ENCODE measurements at regions not wholly inside any gene's neighbourhood (a gene's known extent, or its start where the extent isn't known, plus 50 kb on each side); places are given as distances from the start of the nearest gene placed in this dataset.

DNA sequence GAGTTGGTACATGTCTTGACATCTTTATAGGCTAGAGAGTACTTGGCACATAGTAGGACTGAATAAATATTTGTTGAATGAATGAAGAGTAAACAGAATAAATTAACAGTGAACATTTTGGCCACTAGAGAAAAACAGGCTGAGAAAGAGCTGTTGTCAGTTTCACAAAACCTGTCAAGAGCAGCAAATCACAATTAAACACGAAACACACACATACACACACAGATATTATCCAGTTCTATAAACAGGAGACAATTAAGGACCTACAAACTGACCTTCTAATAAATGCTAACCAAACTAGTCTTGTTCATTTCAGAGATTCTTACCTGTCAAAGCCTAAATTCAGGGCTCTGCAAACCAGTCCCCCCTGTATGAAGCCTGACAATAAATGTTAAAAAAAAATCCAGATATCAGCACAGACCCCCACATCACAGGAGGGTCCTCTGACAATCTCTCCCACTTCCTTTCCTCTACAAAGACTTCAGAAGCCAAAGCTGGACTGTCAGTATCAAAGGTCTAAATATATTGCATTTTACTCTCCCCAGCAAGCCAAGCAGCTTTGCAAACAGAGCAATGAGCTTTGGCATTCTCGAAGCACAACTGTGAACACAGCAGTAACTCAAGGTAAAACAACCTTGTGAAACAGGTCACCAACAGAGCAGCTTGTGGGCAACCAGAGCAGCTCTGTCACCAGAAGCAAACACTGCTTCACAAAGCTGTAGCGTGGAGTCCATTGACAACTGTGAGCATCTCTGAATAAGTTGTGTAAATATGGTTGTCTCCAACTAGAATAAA lies 229.9 kb downstream of the TBXT start:
- Histone ChIP-seq H3K27me3 (ENCODE audit: insufficient read depth, poor library complexity, severe bottlenecking) (no peaks in the 10 kb centered on the region), H3K4me3 (replicated peaks; ENCODE audit: insufficient read depth, low read length) (no peak overlapping the region), H3K27ac (replicated peaks) (no peak overlapping the region)
- no peak for DNase-seq (ENCODE audit: low read depth in 1 of 2, low spot score in 1 of 2)
- TF ChIP-seq POLR2AphosphoS5 (IDR thresholded peaks at IDR 0.05; ENCODE audit: low read depth) (no peak), GABPA (IDR thresholded peaks at IDR 0.05; ENCODE audit: low read depth) (no peak), SPI1 (IDR thresholded peaks at IDR 0.05; ENCODE audit: borderline replicate concordance, low read depth) (no peak)
- TF ChIP-seq, protein P1, sequence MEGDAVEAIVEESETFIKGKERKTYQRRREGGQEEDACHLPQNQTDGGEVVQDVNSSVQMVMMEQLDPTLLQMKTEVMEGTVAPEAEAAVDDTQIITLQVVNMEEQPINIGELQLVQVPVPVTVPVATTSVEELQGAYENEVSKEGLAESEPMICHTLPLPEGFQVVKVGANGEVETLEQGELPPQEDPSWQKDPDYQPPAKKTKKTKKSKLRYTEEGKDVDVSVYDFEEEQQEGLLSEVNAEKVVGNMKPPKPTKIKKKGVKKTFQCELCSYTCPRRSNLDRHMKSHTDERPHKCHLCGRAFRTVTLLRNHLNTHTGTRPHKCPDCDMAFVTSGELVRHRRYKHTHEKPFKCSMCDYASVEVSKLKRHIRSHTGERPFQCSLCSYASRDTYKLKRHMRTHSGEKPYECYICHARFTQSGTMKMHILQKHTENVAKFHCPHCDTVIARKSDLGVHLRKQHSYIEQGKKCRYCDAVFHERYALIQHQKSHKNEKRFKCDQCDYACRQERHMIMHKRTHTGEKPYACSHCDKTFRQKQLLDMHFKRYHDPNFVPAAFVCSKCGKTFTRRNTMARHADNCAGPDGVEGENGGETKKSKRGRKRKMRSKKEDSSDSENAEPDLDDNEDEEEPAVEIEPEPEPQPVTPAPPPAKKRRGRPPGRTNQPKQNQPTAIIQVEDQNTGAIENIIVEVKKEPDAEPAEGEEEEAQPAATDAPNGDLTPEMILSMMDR (IDR thresholded peaks at IDR 0.05; ENCODE audit: insufficient read depth, low read length) = no peak
- TF ChIP-seq, protein P2, sequence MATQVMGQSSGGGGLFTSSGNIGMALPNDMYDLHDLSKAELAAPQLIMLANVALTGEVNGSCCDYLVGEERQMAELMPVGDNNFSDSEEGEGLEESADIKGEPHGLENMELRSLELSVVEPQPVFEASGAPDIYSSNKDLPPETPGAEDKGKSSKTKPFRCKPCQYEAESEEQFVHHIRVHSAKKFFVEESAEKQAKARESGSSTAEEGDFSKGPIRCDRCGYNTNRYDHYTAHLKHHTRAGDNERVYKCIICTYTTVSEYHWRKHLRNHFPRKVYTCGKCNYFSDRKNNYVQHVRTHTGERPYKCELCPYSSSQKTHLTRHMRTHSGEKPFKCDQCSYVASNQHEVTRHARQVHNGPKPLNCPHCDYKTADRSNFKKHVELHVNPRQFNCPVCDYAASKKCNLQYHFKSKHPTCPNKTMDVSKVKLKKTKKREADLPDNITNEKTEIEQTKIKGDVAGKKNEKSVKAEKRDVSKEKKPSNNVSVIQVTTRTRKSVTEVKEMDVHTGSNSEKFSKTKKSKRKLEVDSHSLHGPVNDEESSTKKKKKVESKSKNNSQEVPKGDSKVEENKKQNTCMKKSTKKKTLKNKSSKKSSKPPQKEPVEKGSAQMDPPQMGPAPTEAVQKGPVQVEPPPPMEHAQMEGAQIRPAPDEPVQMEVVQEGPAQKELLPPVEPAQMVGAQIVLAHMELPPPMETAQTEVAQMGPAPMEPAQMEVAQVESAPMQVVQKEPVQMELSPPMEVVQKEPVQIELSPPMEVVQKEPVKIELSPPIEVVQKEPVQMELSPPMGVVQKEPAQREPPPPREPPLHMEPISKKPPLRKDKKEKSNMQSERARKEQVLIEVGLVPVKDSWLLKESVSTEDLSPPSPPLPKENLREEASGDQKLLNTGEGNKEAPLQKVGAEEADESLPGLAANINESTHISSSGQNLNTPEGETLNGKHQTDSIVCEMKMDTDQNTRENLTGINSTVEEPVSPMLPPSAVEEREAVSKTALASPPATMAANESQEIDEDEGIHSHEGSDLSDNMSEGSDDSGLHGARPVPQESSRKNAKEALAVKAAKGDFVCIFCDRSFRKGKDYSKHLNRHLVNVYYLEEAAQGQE (IDR thresholded peaks at IDR 0.05; ENCODE audit: insufficient replicate concordance, low read depth) = no peak

DNA sequence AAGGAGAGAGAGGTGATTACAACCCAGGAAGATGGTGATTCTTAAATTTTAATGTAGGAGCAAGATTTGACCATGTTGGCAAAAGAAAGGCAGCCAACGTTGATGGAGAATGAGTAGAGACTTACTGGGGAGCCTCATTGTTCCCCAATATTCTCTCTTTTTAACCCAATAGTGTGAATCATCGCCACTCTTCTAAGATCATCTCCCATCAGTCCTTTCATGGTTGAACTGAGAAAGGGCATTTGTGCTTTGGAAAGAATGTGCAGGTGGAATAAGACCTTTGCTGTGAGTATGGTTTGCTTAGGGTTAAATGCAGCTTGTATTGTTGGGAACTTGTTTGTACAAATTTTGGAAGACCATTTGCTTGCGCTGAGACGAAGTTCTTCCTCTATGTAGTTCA lies 231.0 kb downstream of the TBXT start:
- H3K27me3 ChIP-seq (ENCODE audit: insufficient read depth, poor library complexity, severe bottlenecking) = no peaks in the 10 kb centered on the region
- no peak overlapping the region for H3K4me3 ChIP-seq (replicated peaks; ENCODE audit: insufficient read depth, low read length)
- no peak for DNase-seq (ENCODE audit: low read depth in 1 of 2, low spot score in 1 of 2)
- TF ChIP-seq SPI1 (IDR thresholded peaks at IDR 0.05; ENCODE audit: borderline replicate concordance, low read depth) (no peak), GABPA (IDR thresholded peaks at IDR 0.05; ENCODE audit: low read depth) (no peak), POLR2AphosphoS5 (IDR thresholded peaks at IDR 0.05; ENCODE audit: low read depth) (no peak)
- TF ChIP-seq, protein P2 (IDR thresholded peaks at IDR 0.05; ENCODE audit: insufficient replicate concordance, low read depth) = no peak
- TF ChIP-seq, protein P1 (IDR thresholded peaks at IDR 0.05; ENCODE audit: insufficient read depth, low read length) = no peak
- no peak overlapping the region for H3K27ac ChIP-seq (replicated peaks)

DNA sequence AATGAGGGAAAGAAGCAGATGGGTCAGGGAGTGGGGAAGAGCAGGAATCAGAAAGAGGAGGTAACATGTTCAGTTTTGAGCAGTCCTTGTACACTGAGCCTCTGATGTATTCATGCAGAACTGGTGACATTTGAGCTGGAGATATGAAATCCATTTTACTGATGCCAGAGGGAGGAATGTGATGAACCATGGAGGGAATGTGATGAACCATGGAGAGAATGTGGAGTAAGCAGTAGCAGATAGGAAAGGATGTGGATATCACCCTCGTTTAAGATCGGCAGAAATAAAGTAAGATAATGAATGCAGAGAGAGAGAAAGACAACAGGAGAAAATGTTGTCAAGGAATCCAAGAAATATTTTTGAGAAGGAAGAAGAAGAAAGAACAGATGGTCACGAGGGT lies 231.6 kb downstream of the TBXT start:
- TF ChIP-seq SPI1 (IDR thresholded peaks at IDR 0.05; ENCODE audit: borderline replicate concordance, low read depth) (no peak), GABPA (IDR thresholded peaks at IDR 0.05; ENCODE audit: low read depth) (no peak), POLR2AphosphoS5 (IDR thresholded peaks at IDR 0.05; ENCODE audit: low read depth) (no peak)
- TF ChIP-seq, protein P2 (IDR thresholded peaks at IDR 0.05; ENCODE audit: insufficient replicate concordance, low read depth) = no peak
- TF ChIP-seq, protein P1 (IDR thresholded peaks at IDR 0.05; ENCODE audit: insufficient read depth, low read length) = no peak
- Histone ChIP-seq H3K4me3 (replicated peaks; ENCODE audit: insufficient read depth, low read length) (no peak overlapping the region), H3K27me3 (ENCODE audit: insufficient read depth, poor library complexity, severe bottlenecking) (no peaks in the 10 kb centered on the region), H3K27ac (replicated peaks) (no peak overlapping the region)
- no peak for DNase-seq (ENCODE audit: low read depth in 1 of 2, low spot score in 1 of 2)

Data from HL-60 (cell line).